SHP77 (cell line): ENCODE measurements at regions not wholly inside any gene's neighbourhood (a gene's known extent, or its start where the extent isn't known, plus 50 kb on each side); places are given as distances from the start of the nearest gene placed in this dataset.
"Not testable (repeated sequence)": the region's sequence is repeated elsewhere in the genome, so short reads cannot be mapped to it uniquely, and the experiment has no call there.

Source experiments
- DNase-seq, 2 experiments: peaks; one replicate each; lab custom pipeline; 2025; lab: John Stamatoyannopoulos, UW

GRCh38 chrX:114087543-114087942 is 496.3 kb upstream of the HTR2C start:
- DNase-seq: no peak

- no peak for DNase-seq
Measured at GRCh38 chrX:114077773-114078172, 506.1 kb upstream of the HTR2C start.

GRCh38 chrX:114075073-114075673 is 508.7 kb upstream of the HTR2C start:
- DNase-seq: no peak

DNA sequence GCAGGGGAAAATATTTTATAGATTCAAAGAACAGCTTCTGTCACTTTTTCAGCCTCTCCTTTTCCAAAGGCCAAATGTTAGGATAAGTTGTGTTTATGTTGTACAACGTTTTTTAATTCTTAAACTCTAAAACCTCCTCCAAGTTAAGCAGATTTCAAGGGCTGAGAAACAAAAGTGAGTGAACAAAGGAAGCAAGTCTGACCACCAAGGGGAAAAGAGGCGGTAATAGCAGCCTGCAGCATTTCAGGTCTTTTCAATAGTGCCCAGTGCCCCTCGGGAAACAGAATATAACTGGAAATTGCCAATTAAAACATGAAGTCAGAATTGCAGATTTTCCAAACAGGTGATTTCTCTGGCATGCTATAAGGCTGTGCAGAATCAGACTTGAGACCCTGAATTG is 510.0 kb upstream of the HTR2C start:
- no peak for DNase-seq

DNA sequence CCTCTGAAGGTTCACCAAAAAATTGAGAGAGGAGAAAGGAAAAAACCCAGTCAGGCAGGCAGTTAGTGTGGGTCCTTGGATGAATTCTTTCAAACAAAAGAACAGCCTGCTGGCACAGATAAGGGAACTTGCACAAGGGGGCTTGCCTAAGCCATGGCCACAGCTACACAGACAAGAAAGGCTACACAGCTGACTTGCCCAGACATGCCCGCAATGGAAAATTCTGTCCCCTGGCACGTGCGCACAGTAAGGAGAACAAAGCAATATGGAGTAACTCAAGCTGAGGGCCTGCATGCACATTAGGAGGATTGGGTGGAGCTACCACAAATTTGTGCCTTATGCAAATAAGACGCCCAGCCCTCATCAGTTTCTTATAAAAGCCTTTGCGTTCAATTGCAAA is 512.5 kb upstream of the HTR2C start:
- DNase-seq: no peak

DNA sequence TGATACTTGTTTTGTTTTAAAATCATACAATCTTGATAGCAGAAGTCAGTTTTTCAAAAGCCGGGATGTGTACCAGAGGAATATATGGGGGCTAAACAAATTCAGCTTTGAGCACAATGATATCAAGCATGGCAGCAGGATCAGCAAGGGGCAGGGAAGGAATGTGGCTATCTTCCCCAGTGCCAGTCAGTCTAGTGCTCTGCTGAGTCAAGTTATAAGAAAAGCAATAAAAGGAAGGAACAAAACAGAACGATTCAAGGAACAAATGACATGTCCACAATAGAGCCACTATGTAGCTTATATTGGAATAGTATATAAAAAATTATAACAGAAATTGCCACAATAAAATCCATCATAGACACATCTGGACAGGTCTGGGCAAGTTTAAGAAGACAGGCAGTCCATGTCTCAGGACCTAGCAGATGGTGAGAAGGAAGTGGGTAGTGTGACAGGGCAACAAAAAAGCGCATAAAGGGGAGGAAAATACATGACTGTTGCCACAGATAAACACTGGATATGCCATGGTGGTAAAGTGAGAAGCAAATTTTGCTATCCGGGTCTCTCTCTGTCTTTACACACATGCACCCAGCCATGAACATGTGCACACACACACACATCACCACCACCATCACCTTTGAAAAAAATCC is 518.2 kb upstream of the HTR2C start:
- no peak for DNase-seq

GRCh38 chrX:114061226-114061625 is 522.7 kb upstream of the HTR2C start:
- DNase-seq: no peak

GRCh38 chrX:114058988-114059418 is 524.9 kb upstream of the HTR2C start:
- DNase-seq: no peak

GRCh38 chrX:114057422-114057821 is 526.5 kb upstream of the HTR2C start:
- DNase-seq: not testable (repeated sequence)

- no peak for DNase-seq
Measured at GRCh38 chrX:114051667-114052315, 532.1 kb upstream of the HTR2C start.

DNA sequence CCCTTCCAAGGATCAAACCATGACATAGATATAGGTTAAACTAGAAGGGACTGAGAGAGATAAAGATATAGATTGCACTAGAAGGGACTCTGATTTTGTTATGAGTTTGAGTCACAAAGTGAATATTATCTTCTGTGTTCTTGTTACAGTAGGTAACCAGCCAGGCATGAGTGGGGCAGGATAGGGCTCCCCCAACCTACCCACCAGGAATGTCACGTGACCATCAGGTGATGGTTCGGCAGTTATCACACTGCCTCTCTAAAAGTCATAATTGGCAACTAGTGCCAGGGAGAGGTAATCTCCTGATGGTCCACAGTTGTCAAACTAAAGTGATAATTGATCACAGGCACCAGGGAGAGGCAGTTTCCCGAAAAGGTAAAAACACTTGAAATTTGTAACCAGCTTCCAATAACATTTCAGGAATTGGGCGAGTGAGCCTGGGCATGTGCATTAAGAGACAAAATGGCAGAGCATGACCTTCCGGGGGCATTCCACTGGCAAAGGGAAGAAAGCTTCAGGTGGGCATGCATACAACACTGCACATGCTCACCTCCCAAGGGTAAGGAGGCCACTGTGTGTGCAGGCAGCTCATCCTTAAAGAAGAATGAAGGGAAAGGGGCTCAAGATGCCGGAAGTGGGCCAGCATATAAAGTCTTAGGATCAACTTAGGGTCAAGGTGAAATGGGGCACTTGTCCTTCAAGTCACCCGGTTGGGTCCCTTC is 533.6 kb upstream of the HTR2C start:
- DNase-seq: no peak

DNA sequence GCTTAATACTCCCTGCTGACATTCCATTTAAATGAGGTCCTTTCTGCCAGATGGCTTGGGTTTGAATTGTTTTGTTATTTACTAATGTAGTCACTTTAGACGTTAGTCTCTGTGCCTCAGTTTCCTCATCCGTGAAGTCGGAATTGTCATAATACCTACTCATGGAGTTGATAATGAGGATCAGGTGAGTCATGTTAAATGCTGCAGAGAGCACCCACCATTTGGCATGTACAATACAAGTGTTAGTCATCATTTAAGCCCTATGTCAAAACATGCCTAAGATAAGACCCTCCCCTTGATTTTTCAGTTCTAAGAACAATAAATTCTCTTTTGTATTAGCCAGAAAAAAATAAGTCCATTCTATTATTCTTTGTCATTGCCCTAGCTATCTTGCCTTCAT is 534.8 kb upstream of the HTR2C start:
- no peak for DNase-seq

- no peak for DNase-seq
Measured at GRCh38 chrX:114047558-114047957, 536.3 kb upstream of the HTR2C start.

- no peak for DNase-seq
Measured at GRCh38 chrX:114046695-114047279, 537.1 kb upstream of the HTR2C start.

DNA sequence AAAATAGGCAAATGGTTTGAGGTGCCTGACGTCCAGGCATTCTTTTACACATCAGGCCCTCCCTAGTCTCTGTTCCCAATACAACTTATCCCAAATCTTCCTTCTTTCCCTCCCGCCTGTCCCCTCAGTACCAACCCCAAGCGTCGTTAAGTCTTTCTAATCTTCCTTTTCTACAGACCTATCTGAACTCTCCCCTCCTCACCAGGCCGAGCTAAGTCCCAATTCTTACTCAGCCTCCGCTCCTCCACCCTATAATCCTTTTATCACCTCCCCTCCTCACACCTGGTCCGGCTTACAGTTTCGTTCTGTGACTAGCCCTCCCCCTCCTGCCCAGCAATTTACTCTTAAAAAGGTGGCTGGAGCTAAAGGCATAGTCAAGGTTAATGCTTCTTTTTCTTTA is 542.4 kb upstream of the HTR2C start:
- DNase-seq: not testable (repeated sequence)

- not testable (repeated sequence) for DNase-seq
Measured at GRCh38 chrX:114040661-114041269, 543.1 kb upstream of the HTR2C start.

DNA sequence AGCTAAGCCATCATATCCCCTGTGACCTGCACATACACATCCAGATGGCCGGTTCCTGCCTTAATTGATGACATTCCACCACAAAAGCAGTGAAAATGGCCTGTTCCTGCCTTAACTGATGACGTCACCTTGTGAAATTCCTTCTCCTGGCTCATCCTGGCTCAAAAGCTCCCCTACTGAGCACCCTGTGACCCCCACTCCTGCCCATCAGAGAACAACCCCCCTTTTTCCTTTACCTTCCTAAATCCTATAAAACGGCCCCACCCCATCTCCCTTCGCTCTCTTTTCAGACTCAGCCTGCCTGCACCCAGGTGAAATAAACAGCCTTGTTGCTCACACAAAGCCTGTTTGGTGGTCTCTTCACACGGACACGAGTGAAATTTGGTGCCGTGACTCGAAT is 543.8 kb upstream of the HTR2C start:
- not testable (repeated sequence) for DNase-seq

- DNase-seq: no peak
Measured at GRCh38 chrX:114038358-114038757, 545.5 kb upstream of the HTR2C start.

GRCh38 chrX:114037515-114037914 is 546.4 kb upstream of the HTR2C start:
- DNase-seq: no peak

DNA sequence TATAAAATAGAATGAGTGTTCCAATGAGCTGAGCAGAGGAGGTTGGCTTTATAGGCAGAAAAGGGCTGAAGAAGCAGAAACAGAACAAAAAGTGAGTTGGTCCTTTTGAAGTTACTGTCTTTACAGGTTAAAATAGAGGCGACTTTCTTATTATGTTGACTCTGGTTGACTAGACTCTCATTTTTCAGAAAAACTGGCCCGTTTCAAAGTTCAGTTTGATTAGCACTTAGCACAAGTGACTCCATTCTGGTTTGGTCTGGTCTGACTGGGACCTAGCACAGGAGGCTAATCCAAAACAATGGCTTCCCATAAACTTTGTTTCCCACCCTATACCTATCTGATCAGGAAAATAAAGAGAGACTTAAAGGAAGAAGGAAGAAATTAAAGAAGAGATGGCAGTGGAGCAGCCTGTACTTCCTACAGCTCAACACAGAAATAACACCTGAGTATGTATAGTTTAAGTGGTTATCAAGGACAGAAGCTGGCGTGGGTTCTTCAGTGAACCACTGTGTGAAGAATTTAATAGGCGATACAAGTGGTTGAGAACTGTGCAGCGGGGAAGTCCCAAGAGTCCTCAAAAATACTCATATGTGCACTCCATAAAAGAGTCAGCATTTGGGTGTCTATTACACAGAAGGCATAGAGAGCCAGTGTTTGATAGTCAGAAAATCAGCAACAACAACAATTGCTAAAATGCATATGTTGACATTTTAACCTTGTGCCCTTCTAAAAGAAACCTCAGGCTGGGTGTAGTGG is 554.8 kb upstream of the HTR2C start:
- DNase-seq: no peak

- no peak for DNase-seq
Measured at GRCh38 chrX:114017086-114017485, 566.8 kb upstream of the HTR2C start.
